ENCODE measurements at regions not wholly inside any gene's neighbourhood (a gene's known extent, or its start where the extent isn't known, plus 50 kb on each side); places are given as distances from the start of the nearest gene placed in this dataset.

GRCh38 chr1:208606959-208607358 lies 362.8 kb upstream of the PLXNA2 start:
- Histone ChIP-seq H4K20me1 (ENCODE audit: insufficient read depth, low read length, poor library complexity, severe bottlenecking) (no peaks in the 10 kb centered on the region), H3K4me1 (ENCODE audit: insufficient read depth, low read length, poor library complexity, severe bottlenecking) (no peaks in the 10 kb centered on the region), H3K36me3 (ENCODE audit: insufficient read depth, low read length) (no peaks in the 10 kb centered on the region), H3K27me3 (ENCODE audit: insufficient read depth, low read length, poor library complexity, severe bottlenecking) (no peaks in the 10 kb centered on the region), H3F3A (ENCODE audit: low read depth) (no peaks in the 10 kb centered on the region), H3K9me3 (ENCODE audit: insufficient read depth, low read depth, low read length) (no peaks in the 10 kb centered on the region), H3K4me3 (ENCODE audit: low read length, poor library complexity, severe bottlenecking) (no peak overlapping the region), H3K9me2 (replicated peaks; ENCODE audit: low read depth, low read length) (no peaks in the 10 kb centered on the region), H3K4me2 (ENCODE audit: low read depth, low read length, poor library complexity, severe bottlenecking) (no peak overlapping the region), H2AFZ (ENCODE audit: low read length) (no peak overlapping the region), H3K79me2 (ENCODE audit: insufficient read depth, low read length) (no peaks in the 10 kb centered on the region), H3K9ac (ENCODE audit: low read depth, low read length, poor library complexity, severe bottlenecking) (no peak overlapping the region)
- TF ChIP-seq EZH2phosphoT487 (IDR thresholded peaks at IDR 0.05; ENCODE audit: borderline replicate concordance), result no peak
- TF ChIP-seq, protein P1, sequence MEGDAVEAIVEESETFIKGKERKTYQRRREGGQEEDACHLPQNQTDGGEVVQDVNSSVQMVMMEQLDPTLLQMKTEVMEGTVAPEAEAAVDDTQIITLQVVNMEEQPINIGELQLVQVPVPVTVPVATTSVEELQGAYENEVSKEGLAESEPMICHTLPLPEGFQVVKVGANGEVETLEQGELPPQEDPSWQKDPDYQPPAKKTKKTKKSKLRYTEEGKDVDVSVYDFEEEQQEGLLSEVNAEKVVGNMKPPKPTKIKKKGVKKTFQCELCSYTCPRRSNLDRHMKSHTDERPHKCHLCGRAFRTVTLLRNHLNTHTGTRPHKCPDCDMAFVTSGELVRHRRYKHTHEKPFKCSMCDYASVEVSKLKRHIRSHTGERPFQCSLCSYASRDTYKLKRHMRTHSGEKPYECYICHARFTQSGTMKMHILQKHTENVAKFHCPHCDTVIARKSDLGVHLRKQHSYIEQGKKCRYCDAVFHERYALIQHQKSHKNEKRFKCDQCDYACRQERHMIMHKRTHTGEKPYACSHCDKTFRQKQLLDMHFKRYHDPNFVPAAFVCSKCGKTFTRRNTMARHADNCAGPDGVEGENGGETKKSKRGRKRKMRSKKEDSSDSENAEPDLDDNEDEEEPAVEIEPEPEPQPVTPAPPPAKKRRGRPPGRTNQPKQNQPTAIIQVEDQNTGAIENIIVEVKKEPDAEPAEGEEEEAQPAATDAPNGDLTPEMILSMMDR (conservative IDR thresholded peaks at IDR 0.05; ENCODE audit: low read length), result no peak

GRCh38 chr1:208607616-208608015 lies 363.4 kb upstream of the PLXNA2 start:
- no peaks in the 10 kb centered on the region for H3K27me3 ChIP-seq (ENCODE audit: insufficient read depth, low read length, poor library complexity, severe bottlenecking)
- H3K4me3 ChIP-seq (ENCODE audit: low read length, poor library complexity, severe bottlenecking), result no peak overlapping the region
- H3F3A ChIP-seq (ENCODE audit: low read depth), result no peaks in the 10 kb centered on the region
- no peak overlapping the region for H3K9ac ChIP-seq (ENCODE audit: low read depth, low read length, poor library complexity, severe bottlenecking)
- H3K4me1 ChIP-seq (ENCODE audit: insufficient read depth, low read length, poor library complexity, severe bottlenecking), result no peaks in the 10 kb centered on the region
- H2AFZ ChIP-seq (ENCODE audit: low read length), result no peak overlapping the region
- no peaks in the 10 kb centered on the region for H4K20me1 ChIP-seq (ENCODE audit: insufficient read depth, low read length, poor library complexity, severe bottlenecking)
- no peak for TF ChIP-seq EZH2phosphoT487 (IDR thresholded peaks at IDR 0.05; ENCODE audit: borderline replicate concordance)
- TF ChIP-seq, protein P1 (conservative IDR thresholded peaks at IDR 0.05; ENCODE audit: low read length), result no peak
- H3K36me3 ChIP-seq (ENCODE audit: insufficient read depth, low read length), result no peaks in the 10 kb centered on the region
- H3K9me2 ChIP-seq (replicated peaks; ENCODE audit: low read depth, low read length), result no peaks in the 10 kb centered on the region
- no peaks in the 10 kb centered on the region for H3K79me2 ChIP-seq (ENCODE audit: insufficient read depth, low read length)
- H3K4me2 ChIP-seq (ENCODE audit: low read depth, low read length, poor library complexity, severe bottlenecking), result no peak overlapping the region
- no peaks in the 10 kb centered on the region for H3K9me3 ChIP-seq (ENCODE audit: insufficient read depth, low read depth, low read length)

- H3K4me1 ChIP-seq (ENCODE audit: insufficient read depth, low read length, poor library complexity, severe bottlenecking), result no peaks in the 10 kb centered on the region
- no peak overlapping the region for H2AFZ ChIP-seq (ENCODE audit: low read length)
- no peaks in the 10 kb centered on the region for H3F3A ChIP-seq (ENCODE audit: low read depth)
- H3K79me2 ChIP-seq (ENCODE audit: insufficient read depth, low read length), result no peaks in the 10 kb centered on the region
- no peaks in the 10 kb centered on the region for H3K36me3 ChIP-seq (ENCODE audit: insufficient read depth, low read length)
- H3K9me3 ChIP-seq (ENCODE audit: insufficient read depth, low read depth, low read length), result no peaks in the 10 kb centered on the region
- H3K4me2 ChIP-seq (ENCODE audit: low read depth, low read length, poor library complexity, severe bottlenecking), result no peak overlapping the region
- no peaks in the 10 kb centered on the region for H3K27me3 ChIP-seq (ENCODE audit: insufficient read depth, low read length, poor library complexity, severe bottlenecking)
- no peaks in the 10 kb centered on the region for H3K9me2 ChIP-seq (replicated peaks; ENCODE audit: low read depth, low read length)
- H4K20me1 ChIP-seq (ENCODE audit: insufficient read depth, low read length, poor library complexity, severe bottlenecking), result no peaks in the 10 kb centered on the region
- TF ChIP-seq, protein P1 (conservative IDR thresholded peaks at IDR 0.05; ENCODE audit: low read length), result no peak
- no peak for TF ChIP-seq EZH2phosphoT487 (IDR thresholded peaks at IDR 0.05; ENCODE audit: borderline replicate concordance)
- H3K4me3 ChIP-seq (ENCODE audit: low read length, poor library complexity, severe bottlenecking), result no peak overlapping the region
- no peak overlapping the region for H3K9ac ChIP-seq (ENCODE audit: low read depth, low read length, poor library complexity, severe bottlenecking)
Observed at GRCh38 chr1:208614610-208615009, 370.4 kb upstream of the PLXNA2 start.

All from Loucy (cell line).